ENCODE measurements at regions not wholly inside any gene's neighbourhood (a gene's known extent, or its start where the extent isn't known, plus 50 kb on each side); places are given as distances from the start of the nearest gene placed in this dataset.

GRCh38 chr6:9403736-9404135 lies 968.4 kb upstream of the SLC35B3 start:
- Mint-ChIP-seq H3K36me3 (no peaks in the 10 kb centered on the region), H3K4me1 (no peaks in the 10 kb centered on the region), H3K27me3 (no peaks in the 10 kb centered on the region), H3K27ac (no peak overlapping the region), H3K4me3 (no peak overlapping the region), H3K9me3 (peaks cover 5 to 24% (median 8%) of the 10 kb centered on the region in 8 donors)
- intact Hi-C loops (cut with micrococcal nuclease), result no loop called here
- H3K27ac ChIP-seq (ENCODE audit: low read depth, low read length), result no peak overlapping the region
- DNase-seq, result no peak
- POLR2A ChIA-PET (ENCODE audit: partially characterized antibody), result no interaction called here
- H3K27me3 ChIP-seq (ENCODE audit: insufficient read depth, low read length), result no peaks in the 10 kb centered on the region
- H3K9me3 ChIP-seq (ENCODE audit: control insufficient read depth in 1 of 2, low read length in 2 of 2), result no peaks in the 10 kb centered on the region
- CTCF ChIA-PET (ENCODE audit: partially characterized antibody), result no interaction called here
- no peak overlapping the region for H3K4me3 ChIP-seq (ENCODE audit: low read length in 2 of 2)
- H3K36me3 ChIP-seq (ENCODE audit: insufficient read depth, low read length), result no peaks in the 10 kb centered on the region
- no peaks in the 10 kb centered on the region for H3K4me1 ChIP-seq (ENCODE audit: insufficient read depth, low read length)

DNA sequence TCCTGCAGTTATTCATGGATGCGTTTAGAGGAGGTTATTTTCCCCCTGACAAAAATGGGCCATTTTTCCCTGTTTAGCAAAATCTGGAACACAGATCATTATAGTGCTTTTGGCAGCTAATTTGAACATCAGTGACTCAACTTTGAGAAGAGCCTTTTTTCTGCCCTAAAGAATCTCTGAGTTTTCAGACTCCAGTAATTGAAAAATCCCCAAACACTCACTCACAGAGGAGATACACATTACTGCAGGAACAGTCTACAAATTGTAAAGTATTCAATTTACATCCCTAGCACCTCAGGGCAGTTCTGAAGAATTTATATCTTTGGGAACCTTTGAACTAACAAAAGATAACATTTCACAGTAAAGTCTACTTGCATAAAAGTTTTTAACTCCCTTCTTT lies 966.6 kb upstream of the SLC35B3 start:
- H3K36me3 ChIP-seq (ENCODE audit: insufficient read depth, low read length), result no peaks in the 10 kb centered on the region
- no peaks in the 10 kb centered on the region for H3K27me3 ChIP-seq (ENCODE audit: insufficient read depth, low read length)
- ChIA-PET CTCF (ENCODE audit: partially characterized antibody) (no interaction called here), POLR2A (ENCODE audit: partially characterized antibody) (no interaction called here)
- no peak overlapping the region for H3K4me3 ChIP-seq (ENCODE audit: low read length in 2 of 2)
- Mint-ChIP-seq H3K27me3 (peaks cover 0 to 1% of the 10 kb centered on the region in 2 donors), H3K4me1 (no peaks in the 10 kb centered on the region), H3K9me3 (peaks cover 5 to 28% (median 11%) of the 10 kb centered on the region in 8 donors), H3K4me3 (no peak overlapping the region), H3K27ac (no peak overlapping the region), H3K36me3 (no peaks in the 10 kb centered on the region)
- DNase-seq, result no peak
- H3K9me3 ChIP-seq (ENCODE audit: control insufficient read depth in 1 of 2, low read length in 2 of 2), result no peaks in the 10 kb centered on the region
- H3K4me1 ChIP-seq (ENCODE audit: insufficient read depth, low read length), result no peaks in the 10 kb centered on the region
- intact Hi-C loops (cut with micrococcal nuclease), result no loop called here
- no peak overlapping the region for H3K27ac ChIP-seq (ENCODE audit: low read depth, low read length)

GRCh38 chr6:9399916-9400315 lies 964.6 kb upstream of the SLC35B3 start:
- intact Hi-C loops (cut with micrococcal nuclease), result no loop called here
- POLR2A ChIA-PET (ENCODE audit: partially characterized antibody), result no interaction called here
- H3K27me3 Mint-ChIP-seq, result peaks cover 0 to 1% of the 10 kb centered on the region in 2 donors
- Histone ChIP-seq H3K9me3 (ENCODE audit: control insufficient read depth in 1 of 2, low read length in 2 of 2) (no peaks in the 10 kb centered on the region), H3K36me3 (ENCODE audit: insufficient read depth, low read length) (no peaks in the 10 kb centered on the region), H3K4me3 (ENCODE audit: low read length in 2 of 2) (no peak overlapping the region), H3K27me3 (ENCODE audit: insufficient read depth, low read length) (no peaks in the 10 kb centered on the region), H3K27ac (ENCODE audit: low read depth, low read length) (no peak overlapping the region), H3K4me1 (ENCODE audit: insufficient read depth, low read length) (no peaks in the 10 kb centered on the region)
- DNase-seq, result no peak
- no peaks in the 10 kb centered on the region for H3K4me1 Mint-ChIP-seq
- peaks cover 5 to 27% (median 8%) of the 10 kb centered on the region in 8 donors for H3K9me3 Mint-ChIP-seq
- H3K4me3 Mint-ChIP-seq, result no peak overlapping the region
- CTCF ChIA-PET (ENCODE audit: partially characterized antibody), result no interaction called here
- no peak overlapping the region for H3K27ac Mint-ChIP-seq
- H3K36me3 Mint-ChIP-seq, result no peaks in the 10 kb centered on the region

DNA sequence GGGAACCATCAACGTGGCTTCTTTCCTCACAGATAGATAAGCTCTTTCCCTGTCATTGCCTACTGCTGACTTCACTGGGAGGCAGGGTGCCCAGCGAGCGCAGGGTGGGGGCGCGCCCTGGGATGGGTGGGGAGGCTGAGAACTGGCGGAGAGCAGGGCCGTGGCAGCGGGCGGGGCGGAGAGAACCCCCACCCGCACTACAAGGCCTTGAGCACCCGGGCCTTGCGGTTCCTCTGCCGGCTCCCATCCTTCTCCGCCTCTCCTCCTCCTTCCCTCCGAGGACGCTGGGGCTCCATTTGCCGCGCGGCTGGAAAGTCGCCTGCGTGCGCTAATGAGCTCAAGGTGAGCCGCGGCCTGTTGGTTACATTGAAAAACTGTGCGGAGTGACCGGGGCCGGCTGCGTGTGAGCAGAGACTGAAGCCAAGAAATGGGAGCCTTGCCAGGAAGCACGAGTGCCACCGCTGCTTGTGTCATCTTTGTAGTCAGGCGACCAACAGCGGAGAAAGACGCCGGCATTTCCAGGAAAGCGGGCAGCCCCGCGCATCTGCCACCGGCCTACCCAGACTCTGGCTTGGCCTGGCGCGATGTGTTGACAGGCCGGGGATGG lies 963.5 kb upstream of the SLC35B3 start:
- H3K4me3 ChIP-seq (ENCODE audit: low read length in 2 of 2), result no peak overlapping the region
- Mint-ChIP-seq H3K9me3 (peaks cover 2 to 21% (median 9%) of the 10 kb centered on the region in 8 donors), H3K27ac (no peak overlapping the region), H3K4me3 (no peak overlapping the region), H3K4me1 (no peaks in the 10 kb centered on the region), H3K27me3 (peaks cover 0 to 1% of the 10 kb centered on the region in 2 donors), H3K36me3 (no peaks in the 10 kb centered on the region)
- H3K9me3 ChIP-seq (ENCODE audit: control insufficient read depth in 1 of 2, low read length in 2 of 2), result no peaks in the 10 kb centered on the region
- intact Hi-C loops (cut with micrococcal nuclease), result no loop called here
- no peaks in the 10 kb centered on the region for H3K36me3 ChIP-seq (ENCODE audit: insufficient read depth, low read length)
- ChIA-PET POLR2A (ENCODE audit: partially characterized antibody) (no interaction called here), CTCF (ENCODE audit: partially characterized antibody) (no interaction called here)
- H3K27me3 ChIP-seq (ENCODE audit: insufficient read depth, low read length), result no peaks in the 10 kb centered on the region
- H3K4me1 ChIP-seq (ENCODE audit: insufficient read depth, low read length), result no peaks in the 10 kb centered on the region
- no peak for DNase-seq
- H3K27ac ChIP-seq (ENCODE audit: low read depth, low read length), result no peak overlapping the region

DNA sequence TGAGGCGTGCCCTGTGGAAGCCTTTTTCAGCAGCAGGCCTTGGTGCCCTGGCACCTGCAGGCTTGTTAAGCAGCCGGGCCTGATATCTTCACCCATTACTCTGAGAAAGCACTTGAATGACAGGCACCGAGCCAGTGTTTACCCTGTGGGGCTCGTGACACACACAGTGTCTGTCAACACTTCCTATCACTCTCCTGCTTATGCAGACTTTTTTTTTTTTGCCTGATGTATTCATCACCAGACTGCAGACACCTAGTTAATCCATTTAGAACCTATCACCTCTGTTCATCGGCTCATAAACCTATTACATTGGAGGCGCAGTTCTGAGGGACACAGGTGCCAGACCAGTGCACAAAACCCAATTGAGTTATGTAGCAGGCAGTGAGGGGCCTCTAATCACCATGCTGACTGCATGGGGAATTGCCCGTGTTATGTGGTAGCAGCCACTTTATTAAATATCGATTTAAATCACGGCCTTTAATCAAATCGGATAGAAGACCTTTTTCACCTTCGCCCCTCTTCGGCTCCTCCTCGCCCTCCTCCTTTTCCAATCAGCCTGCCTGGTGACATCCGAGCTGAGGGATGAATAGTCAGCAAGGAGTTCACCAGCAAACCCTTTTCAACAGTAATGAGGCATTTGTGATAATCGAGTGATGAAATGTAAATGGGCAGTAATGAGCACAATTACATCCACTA lies 962.9 kb upstream of the SLC35B3 start:
- Mint-ChIP-seq H3K9me3 (peaks cover 2 to 21% (median 9%) of the 10 kb centered on the region in 8 donors), H3K27ac (no peak overlapping the region), H3K4me3 (no peak overlapping the region), H3K4me1 (no peaks in the 10 kb centered on the region), H3K27me3 (peaks cover 0 to 1% of the 10 kb centered on the region in 2 donors), H3K36me3 (no peaks in the 10 kb centered on the region)
- ChIA-PET POLR2A (ENCODE audit: partially characterized antibody) (no interaction called here), CTCF (ENCODE audit: partially characterized antibody) (no interaction called here)
- no peaks in the 10 kb centered on the region for H3K36me3 ChIP-seq (ENCODE audit: insufficient read depth, low read length)
- no peaks in the 10 kb centered on the region for H3K4me1 ChIP-seq (ENCODE audit: insufficient read depth, low read length)
- no peaks in the 10 kb centered on the region for H3K9me3 ChIP-seq (ENCODE audit: control insufficient read depth in 1 of 2, low read length in 2 of 2)
- H3K27me3 ChIP-seq (ENCODE audit: insufficient read depth, low read length), result no peaks in the 10 kb centered on the region
- H3K4me3 ChIP-seq (ENCODE audit: low read length in 2 of 2), result no peak overlapping the region
- no peak overlapping the region for H3K27ac ChIP-seq (ENCODE audit: low read depth, low read length)
- intact Hi-C loops (cut with micrococcal nuclease), result no loop called here
- DNase-seq, result no peak

GRCh38 chr6:9388596-9388995 lies 953.3 kb upstream of the SLC35B3 start:
- Mint-ChIP-seq H3K4me3 (no peak overlapping the region), H3K9me3 (peaks cover 0 to 16% (median 3%) of the 10 kb centered on the region in 8 donors), H3K27me3 (no peaks in the 10 kb centered on the region), H3K27ac (no peak overlapping the region), H3K36me3 (no peaks in the 10 kb centered on the region), H3K4me1 (no peaks in the 10 kb centered on the region)
- Histone ChIP-seq H3K27me3 (ENCODE audit: insufficient read depth, low read length) (no peaks in the 10 kb centered on the region), H3K27ac (ENCODE audit: low read depth, low read length) (no peak overlapping the region), H3K36me3 (ENCODE audit: insufficient read depth, low read length) (no peaks in the 10 kb centered on the region), H3K9me3 (ENCODE audit: control insufficient read depth in 1 of 2, low read length in 2 of 2) (no peaks in the 10 kb centered on the region), H3K4me3 (ENCODE audit: low read length in 2 of 2) (no peak overlapping the region), H3K4me1 (ENCODE audit: insufficient read depth, low read length) (no peaks in the 10 kb centered on the region)
- intact Hi-C loops (cut with micrococcal nuclease), result no loop called here
- ChIA-PET POLR2A (ENCODE audit: partially characterized antibody) (no interaction called here), CTCF (ENCODE audit: partially characterized antibody) (no interaction called here)
- no peak for DNase-seq

- no peaks in the 10 kb centered on the region for H3K36me3 Mint-ChIP-seq
Observed at GRCh38 chr6:9380568-9380967, 945.2 kb upstream of the SLC35B3 start.

More at GRCh38 chr6:9380568-9380967, 945.2 kb upstream of the SLC35B3 start:
- intact Hi-C loops (cut with micrococcal nuclease), result no loop called here
- H3K27me3 Mint-ChIP-seq, result no peaks in the 10 kb centered on the region
- no peak for DNase-seq
- H3K27me3 ChIP-seq (ENCODE audit: insufficient read depth, low read length), result no peaks in the 10 kb centered on the region
- ChIA-PET CTCF (ENCODE audit: partially characterized antibody) (no interaction called here), POLR2A (ENCODE audit: partially characterized antibody) (no interaction called here)
- H3K9me3 Mint-ChIP-seq, result peaks cover 0 to 13% (median 5%) of the 10 kb centered on the region in 8 donors
- H3K4me3 Mint-ChIP-seq, result no peak overlapping the region
- peaks cover 0 to 3% of the 10 kb centered on the region in 2 donors for H3K9me3 ChIP-seq (ENCODE audit: control insufficient read depth in 1 of 2, low read length in 2 of 2)
- H3K4me3 ChIP-seq (ENCODE audit: low read length in 2 of 2), result no peak overlapping the region
- H3K4me1 ChIP-seq (ENCODE audit: insufficient read depth, low read length), result no peaks in the 10 kb centered on the region
- no peaks in the 10 kb centered on the region for H3K4me1 Mint-ChIP-seq
- H3K27ac Mint-ChIP-seq, result no peak overlapping the region
- H3K36me3 ChIP-seq (ENCODE audit: insufficient read depth, low read length), result no peaks in the 10 kb centered on the region
- H3K27ac ChIP-seq (ENCODE audit: low read depth, low read length), result no peak overlapping the region
